HG03565 (cell line): ENCODE measurements at regions not wholly inside any gene's neighbourhood (a gene's known extent, or its start where the extent isn't known, plus 50 kb on each side); places are given as distances from the start of the nearest gene placed in this dataset.
"Not testable (repeated sequence)": the region's sequence is repeated elsewhere in the genome, so short reads cannot be mapped to it uniquely, and the experiment has no call there.

Experiments used
- ATAC-seq: cut with Tn5 transposase; IDR thresholded peaks from one replicate; pipeline ENCODE4 v1.9.1; 2021; ENCODE audit warnings: mild to moderate bottlenecking, moderate library complexity; ENCODE audit not compliant: unreplicated experiment

- ATAC-seq: no peak
These were observed 849.8 kb downstream of the TMTC2 start for GRCh38 chr12:83536496-83536895.

GRCh38 chr12:83528571-83528970, 841.9 kb downstream of the TMTC2 start:
- ATAC-seq: no peak

GRCh38 chr12:83527810-83528209, 841.1 kb downstream of the TMTC2 start:
- no peak for ATAC-seq

- no peak for ATAC-seq
These were observed 828.8 kb downstream of the TMTC2 start for GRCh38 chr12:83515306-83516026.

GRCh38 chr12:83514372-83514771, 827.7 kb downstream of the TMTC2 start:
- ATAC-seq: no peak

GRCh38 chr12:83506841-83507240, 820.1 kb downstream of the TMTC2 start:
- ATAC-seq: no peak

- ATAC-seq: no peak
These were observed 818.9 kb downstream of the TMTC2 start for GRCh38 chr12:83505586-83505985.

GRCh38 chr12:83499894-83500293, 813.2 kb downstream of the TMTC2 start:
- ATAC-seq: not testable (repeated sequence)

- no peak for ATAC-seq
These were observed 791.0 kb downstream of the TMTC2 start for GRCh38 chr12:83477696-83478095.

GRCh38 chr12:83476695-83477690, 790.3 kb downstream of the TMTC2 start:
- no peak for ATAC-seq

GRCh38 chr12:83476006-83476405, 789.3 kb downstream of the TMTC2 start:
- no peak for ATAC-seq

GRCh38 chr12:83474369-83474768, 787.7 kb downstream of the TMTC2 start:
- ATAC-seq: no peak

GRCh38 chr12:83473408-83474095, 786.8 kb downstream of the TMTC2 start:
- ATAC-seq: peak; percentile 85

GRCh38 chr12:83472772-83473171, 786.1 kb downstream of the TMTC2 start:
- ATAC-seq: no peak

- no peak for ATAC-seq
These were observed 785.6 kb downstream of the TMTC2 start for GRCh38 chr12:83472350-83472749.

- ATAC-seq: no peak
These were observed 784.6 kb downstream of the TMTC2 start for GRCh38 chr12:83471341-83471740.

- no peak for ATAC-seq
These were observed 784.0 kb downstream of the TMTC2 start for GRCh38 chr12:83470749-83471148.

- ATAC-seq: no peak
These were observed 782.5 kb downstream of the TMTC2 start for GRCh38 chr12:83468988-83469908.

GRCh38 chr12:83465632-83466031, 778.9 kb downstream of the TMTC2 start:
- no peak for ATAC-seq

- ATAC-seq: no peak
These were observed 775.7 kb downstream of the TMTC2 start for GRCh38 chr12:83462419-83462818.
